ENCODE measurements at regions not wholly inside any gene's neighbourhood (a gene's known extent, or its start where the extent isn't known, plus 50 kb on each side); places are given as distances from the start of the nearest gene placed in this dataset.

GRCh38 chr2:19124135-19124534 lies 234.3 kb downstream of the OSR1 start:
- TF ChIP-seq CTCF (optimal IDR thresholded peaks at IDR 0.05 in 1 of 3, IDR thresholded peaks at IDR 0.05 in 1 of 3, conservative IDR thresholded peaks at IDR 0.05 in 1 of 3; ENCODE audit: extremely low read depth in 1 of 3, insufficient read depth in 2 of 3, low read length in 3 of 3) = no peak
- no peak for TF ChIP-seq EZH2 (IDR thresholded peaks at IDR 0.05; ENCODE audit: low read length)

All from keratinocyte (primary cell).